ENCODE measurements at regions not wholly inside any gene's neighbourhood (a gene's known extent, or its start where the extent isn't known, plus 50 kb on each side); places are given as distances from the start of the nearest gene placed in this dataset.
"Not testable (repeated sequence)": the region's sequence is repeated elsewhere in the genome, so short reads cannot be mapped to it uniquely, and the experiment has no call there.

GRCh38 chr14:97788846-97789526 lies 991.8 kb downstream of the VRK1 start:
- DNase-seq (ENCODE audit: low read depth in 2 of 2), result no peak

- DNase-seq (ENCODE audit: low read depth in 2 of 2), result no peak
Measured at GRCh38 chr14:97791072-97791471, 993.9 kb downstream of the VRK1 start.

- no peak for DNase-seq (ENCODE audit: low read depth in 2 of 2)
Measured at GRCh38 chr14:97791906-97792305, 994.7 kb downstream of the VRK1 start.

- DNase-seq (ENCODE audit: low read depth in 2 of 2), result no peak
Measured at GRCh38 chr14:97796511-97796910, 999.3 kb downstream of the VRK1 start.

- DNase-seq (ENCODE audit: low read depth in 2 of 2), result no peak
Measured at GRCh38 chr14:97798176-97798575, 1001.0 kb downstream of the VRK1 start.

GRCh38 chr14:97802430-97803373 lies 1005.5 kb downstream of the VRK1 start:
- DNase-seq (ENCODE audit: low read depth in 2 of 2), result no peak

- DNase-seq (ENCODE audit: low read depth in 2 of 2), result no peak
Measured at GRCh38 chr14:97804056-97804455, 1006.9 kb downstream of the VRK1 start.

GRCh38 chr14:97806891-97807290 lies 1009.7 kb downstream of the VRK1 start:
- DNase-seq (ENCODE audit: low read depth in 2 of 2), result no peak

- not testable (repeated sequence) for DNase-seq (ENCODE audit: low read depth in 2 of 2)
Measured at GRCh38 chr14:97808541-97808940, 1011.4 kb downstream of the VRK1 start.

GRCh38 chr14:97813556-97813955 lies 1016.4 kb downstream of the VRK1 start:
- no peak for DNase-seq (ENCODE audit: low read depth in 2 of 2)

GRCh38 chr14:97820781-97821180 lies 1023.6 kb downstream of the VRK1 start:
- no peak for DNase-seq (ENCODE audit: low read depth in 2 of 2)

- no peak for DNase-seq (ENCODE audit: low read depth in 2 of 2)
Measured at GRCh38 chr14:97824218-97824617, 1027.0 kb downstream of the VRK1 start.

- no peak for DNase-seq (ENCODE audit: low read depth in 2 of 2)
Measured at GRCh38 chr14:97827746-97828145, 1030.6 kb downstream of the VRK1 start.

- no peak for DNase-seq (ENCODE audit: low read depth in 2 of 2)
Measured at GRCh38 chr14:97832776-97833175, 1035.6 kb downstream of the VRK1 start.

- DNase-seq (ENCODE audit: low read depth in 2 of 2), result no peak
Measured at GRCh38 chr14:97838986-97839385, 1041.8 kb downstream of the VRK1 start.

GRCh38 chr14:97840159-97840558 lies 1043.0 kb downstream of the VRK1 start:
- no peak for DNase-seq (ENCODE audit: low read depth in 2 of 2)

GRCh38 chr14:97841762-97842161 lies 1044.6 kb downstream of the VRK1 start:
- no peak for DNase-seq (ENCODE audit: low read depth in 2 of 2)

GRCh38 chr14:97843066-97843465 lies 1045.9 kb downstream of the VRK1 start:
- no peak for DNase-seq (ENCODE audit: low read depth in 2 of 2)

GRCh38 chr14:97844042-97844441 lies 1046.9 kb downstream of the VRK1 start:
- no peak for DNase-seq (ENCODE audit: low read depth in 2 of 2)

- no peak for DNase-seq (ENCODE audit: low read depth in 2 of 2)
Measured at GRCh38 chr14:97846156-97846555, 1049.0 kb downstream of the VRK1 start.

GRCh38 chr14:97848317-97848980 lies 1051.3 kb downstream of the VRK1 start:
- no peak for DNase-seq (ENCODE audit: low read depth in 2 of 2)

- DNase-seq (ENCODE audit: low read depth in 2 of 2), result no peak
Measured at GRCh38 chr14:97850466-97850865, 1053.3 kb downstream of the VRK1 start.

Measured in stimulated activated CD8-positive, alpha-beta memory T cell treated with anti-CD3 and anti-CD28 coated beads, Interleukin-2, amount 100 ng/mL, for 1 hour (primary cell).